Smooth muscle cell (in vitro differentiated cells): ENCODE measurements at regions not wholly inside any gene's neighbourhood (a gene's known extent, or its start where the extent isn't known, plus 50 kb on each side); places are given as distances from the start of the nearest gene placed in this dataset.
"Not testable (repeated sequence)": the region's sequence is repeated elsewhere in the genome, so short reads cannot be mapped to it uniquely, and the experiment has no call there.

ENCODE experiments used
- DNase-seq: peaks from one replicate; lab custom pipeline; 2025; ENCODE audit not compliant: unreplicated experiment; lab: John Stamatoyannopoulos, UW
- H2AFZ ChIP-seq: fragments of 200-600 bp; sonication (generic); 2 replicates; pipeline ENCODE4 v1.6.0; 2016; ENCODE audit warnings: antibody characterized with exemption, low read depth, mild to moderate bottlenecking
- H3F3A ChIP-seq: fragments of 200-600 bp; sonication (generic); 2 replicates; pipeline ENCODE4 v1.6.0; 2017; ENCODE audit warnings: antibody characterized with exemption, low read depth
- H3K27ac ChIP-seq: fragments of 200-600 bp; sonication (generic); 2 replicates; pipeline ENCODE4 v1.5.1; 2016; ENCODE audit warnings: low read depth, mild to moderate bottlenecking
- H3K27me3 ChIP-seq: fragments of 200-600 bp; sonication (generic); 2 replicates; pipeline ENCODE4 v1.6.1; 2016; ENCODE audit warnings: low read depth, mild to moderate bottlenecking
- H3K36me3 ChIP-seq: fragments of 200-600 bp; sonication (generic); 2 replicates; pipeline ENCODE4 v1.5.1; 2016; ENCODE audit warnings: low read depth
- H3K4me1 ChIP-seq: fragments of 200-600 bp; sonication (generic); 2 replicates; pipeline ENCODE4 v1.5.1; 2016; ENCODE audit warnings: low read depth
- H3K4me2 ChIP-seq: fragments of 200-600 bp; sonication (generic); 2 replicates; pipeline ENCODE4 v1.6.0; 2016; ENCODE audit warnings: mild to moderate bottlenecking
- H3K4me3 ChIP-seq: fragments of 200-600 bp; sonication (generic); 2 replicates; pipeline ENCODE4 v1.5.1; 2016; ENCODE audit warnings: mild to moderate bottlenecking
- H3K79me2 ChIP-seq: fragments of 200-600 bp; sonication (generic); 2 replicates; pipeline ENCODE4 v1.6.0; 2016; ENCODE audit warnings: low read depth, mild to moderate bottlenecking
- H3K9ac ChIP-seq: fragments of 200-600 bp; sonication (generic); 2 replicates; pipeline ENCODE4 v1.6.0; 2016; ENCODE audit warnings: low read depth
- H3K9me3 ChIP-seq: fragments of 200-600 bp; sonication (generic); replicated peaks from 2 replicates; pipeline ENCODE4 v1.5.1; 2016; ENCODE audit warnings: low read depth
- H4K20me1 ChIP-seq: fragments of 200-600 bp; sonication (generic); 2 replicates; pipeline ENCODE4 v1.6.0; 2016; ENCODE audit warnings: low read depth
- WGBS: methylation state at CpG from one replicate; pipeline ENCODE4 v1.1.7; 2016; ENCODE audit warnings: low lambda C conversion rate; 5-methylcytosine and 5-hydroxymethylcytosine counted together

GRCh38 chr2:87536427-87536826, 211.5 kb upstream of the PLGLB2 start:
- not testable (repeated sequence) for H3K9ac ChIP-seq, H3K4me1 ChIP-seq, H3K27ac ChIP-seq, H3K36me3 ChIP-seq, DNase-seq, H3K27me3 ChIP-seq, H3K79me2 ChIP-seq, H4K20me1 ChIP-seq, H3K9me3 ChIP-seq, H3K4me2 ChIP-seq, H3F3A ChIP-seq, H2AFZ ChIP-seq, H3K4me3 ChIP-seq
- WGBS, result 34% methylated on average over 5 of the region's 5 CpGs

- not testable (repeated sequence) for H4K20me1 ChIP-seq, DNase-seq, H3F3A ChIP-seq, H3K4me2 ChIP-seq, H3K4me3 ChIP-seq, H2AFZ ChIP-seq, H3K36me3 ChIP-seq, H3K9me3 ChIP-seq, H3K27me3 ChIP-seq, H3K9ac ChIP-seq, H3K79me2 ChIP-seq, H3K4me1 ChIP-seq
- WGBS, result 58% methylated on average over 8 of the region's 8 CpGs
- peak overlapping the region; percentile 44 for H3K27ac ChIP-seq
Observed at GRCh38 chr2:87537251-87537671, 210.6 kb upstream of the PLGLB2 start.

- not testable (repeated sequence) for H3K4me3 ChIP-seq, H3K36me3 ChIP-seq, H3K4me2 ChIP-seq, H2AFZ ChIP-seq, H3K9me3 ChIP-seq, H3F3A ChIP-seq, H3K27ac ChIP-seq, H4K20me1 ChIP-seq, H3K27me3 ChIP-seq, DNase-seq, H3K79me2 ChIP-seq, H3K4me1 ChIP-seq, H3K9ac ChIP-seq
- 38% methylated on average over 4 of the region's 12 CpGs for WGBS
Observed at GRCh38 chr2:87538268-87538667, 209.6 kb upstream of the PLGLB2 start.

- WGBS, result 94% methylated on average over 12 of the region's 15 CpGs
- not testable (repeated sequence) for H3K79me2 ChIP-seq, H3K27ac ChIP-seq, H3K27me3 ChIP-seq, H2AFZ ChIP-seq, H3K36me3 ChIP-seq, H3K9ac ChIP-seq, H3K9me3 ChIP-seq, H3F3A ChIP-seq, H4K20me1 ChIP-seq, DNase-seq, H3K4me2 ChIP-seq, H3K4me1 ChIP-seq, H3K4me3 ChIP-seq
Observed at GRCh38 chr2:87539151-87539943, 208.5 kb upstream of the PLGLB2 start.

- not testable (repeated sequence) for H3K79me2 ChIP-seq, H3K27ac ChIP-seq, H3K27me3 ChIP-seq, H3K36me3 ChIP-seq, DNase-seq, H3K9ac ChIP-seq, H3K9me3 ChIP-seq, H2AFZ ChIP-seq, H3F3A ChIP-seq, H3K4me3 ChIP-seq, H3K4me1 ChIP-seq, H4K20me1 ChIP-seq, H3K4me2 ChIP-seq
- 83% methylated on average over 1 of the region's 3 CpGs for WGBS
Observed at GRCh38 chr2:87540242-87540641, 207.6 kb upstream of the PLGLB2 start.

GRCh38 chr2:87542599-87543174, 205.2 kb upstream of the PLGLB2 start:
- not testable (repeated sequence) for H3K27ac ChIP-seq, DNase-seq

GRCh38 chr2:87543797-87544196, 204.1 kb upstream of the PLGLB2 start:
- H3K9ac ChIP-seq, H3K4me2 ChIP-seq, DNase-seq, H3F3A ChIP-seq, H3K79me2 ChIP-seq, H3K9me3 ChIP-seq, H3K4me1 ChIP-seq, H4K20me1 ChIP-seq, H3K4me3 ChIP-seq, H3K36me3 ChIP-seq, H3K27ac ChIP-seq, H3K27me3 ChIP-seq, H2AFZ ChIP-seq: not testable (repeated sequence)
- no CpG with 5 or more reads among the region's 1 CpG for WGBS

More at GRCh38 chr2:87542599-87543174, 205.2 kb upstream of the PLGLB2 start:
- H3F3A ChIP-seq, H3K4me1 ChIP-seq, H3K9ac ChIP-seq, H3K36me3 ChIP-seq, H3K4me3 ChIP-seq, H3K27me3 ChIP-seq, H2AFZ ChIP-seq, H4K20me1 ChIP-seq, H3K79me2 ChIP-seq, H3K9me3 ChIP-seq: not testable (repeated sequence)
- WGBS, result under 1% methylated on average over 6 of the region's 8 CpGs
- H3K4me2 ChIP-seq, result peak overlapping the region; percentile 20

GRCh38 chr2:87547106-87547505, 200.8 kb upstream of the PLGLB2 start:
- not testable (repeated sequence) for H3K9me3 ChIP-seq, H3K4me2 ChIP-seq, H2AFZ ChIP-seq, H3F3A ChIP-seq, H4K20me1 ChIP-seq, H3K9ac ChIP-seq, H3K4me1 ChIP-seq, H3K4me3 ChIP-seq, H3K36me3 ChIP-seq, H3K27ac ChIP-seq, H3K79me2 ChIP-seq, H3K27me3 ChIP-seq, DNase-seq
- WGBS, result 68% methylated on average over 2 of the region's 2 CpGs
